Uterus (tissue), 2 donors: ENCODE measurements at regions not wholly inside any gene's neighbourhood (a gene's known extent, or its start where the extent isn't known, plus 50 kb on each side); places are given as distances from the start of the nearest gene placed in this dataset.

ENCODE experiments used
- POLR2A ChIP-seq, 2 donors: fragments of 450-650 bp; IDR thresholded peaks; one replicate each; pipeline ENCODE4 v1.6.1; 2016; ENCODE audit warnings: antibody characterized with exemption in 2 of 2, mild to moderate bottlenecking in 1 of 2, moderate library complexity in 1 of 2
- TF ChIP-seq, protein P1 (sequence below), 4 experiments: fragments of 200-600 bp in 2 of 4; fragments of 450-650 bp in 2 of 4; sonication (generic) in 2 of 4; IDR thresholded peaks; one replicate each; pipeline ENCODE4 v1.5.1; 2016 to 2019; ENCODE audit warnings: antibody characterized with exemption in 4 of 4, mild to moderate bottlenecking in 2 of 4, moderate library complexity in 1 of 4

DNA sequence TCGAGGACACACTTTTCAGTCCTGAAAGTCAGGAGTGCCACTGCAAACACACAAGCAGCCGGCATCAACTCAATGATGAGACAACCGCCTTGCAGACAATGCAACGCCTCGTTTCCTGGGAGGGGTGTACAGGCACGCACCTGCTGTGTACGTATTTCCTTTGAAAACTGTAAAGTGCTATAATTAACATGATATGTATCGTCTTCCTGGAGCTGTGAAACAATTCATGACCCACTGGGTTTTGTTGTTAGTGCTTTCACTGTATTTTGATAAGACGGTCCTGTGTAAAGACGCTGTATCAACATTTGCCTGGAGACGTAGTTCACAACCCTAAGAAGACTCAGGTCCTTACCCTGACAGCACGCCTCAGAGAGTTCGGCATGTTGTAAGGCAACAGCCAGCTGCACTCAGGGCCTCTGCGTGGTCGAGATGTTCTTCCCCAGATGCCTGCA is 105.7 kb upstream of the ANO1 start:
- no peak for TF ChIP-seq POLR2A (IDR thresholded peaks at IDR 0.05)
- TF ChIP-seq, protein P1, sequence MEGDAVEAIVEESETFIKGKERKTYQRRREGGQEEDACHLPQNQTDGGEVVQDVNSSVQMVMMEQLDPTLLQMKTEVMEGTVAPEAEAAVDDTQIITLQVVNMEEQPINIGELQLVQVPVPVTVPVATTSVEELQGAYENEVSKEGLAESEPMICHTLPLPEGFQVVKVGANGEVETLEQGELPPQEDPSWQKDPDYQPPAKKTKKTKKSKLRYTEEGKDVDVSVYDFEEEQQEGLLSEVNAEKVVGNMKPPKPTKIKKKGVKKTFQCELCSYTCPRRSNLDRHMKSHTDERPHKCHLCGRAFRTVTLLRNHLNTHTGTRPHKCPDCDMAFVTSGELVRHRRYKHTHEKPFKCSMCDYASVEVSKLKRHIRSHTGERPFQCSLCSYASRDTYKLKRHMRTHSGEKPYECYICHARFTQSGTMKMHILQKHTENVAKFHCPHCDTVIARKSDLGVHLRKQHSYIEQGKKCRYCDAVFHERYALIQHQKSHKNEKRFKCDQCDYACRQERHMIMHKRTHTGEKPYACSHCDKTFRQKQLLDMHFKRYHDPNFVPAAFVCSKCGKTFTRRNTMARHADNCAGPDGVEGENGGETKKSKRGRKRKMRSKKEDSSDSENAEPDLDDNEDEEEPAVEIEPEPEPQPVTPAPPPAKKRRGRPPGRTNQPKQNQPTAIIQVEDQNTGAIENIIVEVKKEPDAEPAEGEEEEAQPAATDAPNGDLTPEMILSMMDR (IDR thresholded peaks at IDR 0.05): no peak
